GM21619 (cell line): ENCODE measurements at regions not wholly inside any gene's neighbourhood (a gene's known extent, or its start where the extent isn't known, plus 50 kb on each side); places are given as distances from the start of the nearest gene placed in this dataset.
"Not testable (repeated sequence)": the region's sequence is repeated elsewhere in the genome, so short reads cannot be mapped to it uniquely, and the experiment has no call there.

Source experiments
- ATAC-seq: cut with Tn5 transposase; IDR thresholded peaks from one replicate; pipeline ENCODE4 v1.9.1; 2021; ENCODE audit not compliant: unreplicated experiment

- ATAC-seq: no peak
Observed at GRCh38 chr10:33794460-33794859, 460.0 kb upstream of the NRP1 start.

GRCh38 chr10:33793793-33794192 is 459.3 kb upstream of the NRP1 start:
- no peak for ATAC-seq

- ATAC-seq: no peak
Observed at GRCh38 chr10:33791272-33791660, 456.8 kb upstream of the NRP1 start.

GRCh38 chr10:33790521-33791271 is 456.2 kb upstream of the NRP1 start:
- no peak for ATAC-seq

GRCh38 chr10:33783557-33783956 is 449.1 kb upstream of the NRP1 start:
- no peak for ATAC-seq

GRCh38 chr10:33783078-33783477 is 448.6 kb upstream of the NRP1 start:
- no peak for ATAC-seq

- no peak for ATAC-seq
Observed at GRCh38 chr10:33781606-33782395, 447.3 kb upstream of the NRP1 start.

- ATAC-seq: no peak
Observed at GRCh38 chr10:33780961-33781360, 446.5 kb upstream of the NRP1 start.

- ATAC-seq: no peak
Observed at GRCh38 chr10:33777223-33777622, 442.8 kb upstream of the NRP1 start.

- no peak for ATAC-seq
Observed at GRCh38 chr10:33776419-33777070, 442.1 kb upstream of the NRP1 start.

- ATAC-seq: no peak
Observed at GRCh38 chr10:33774857-33775256, 440.4 kb upstream of the NRP1 start.

- no peak for ATAC-seq
Observed at GRCh38 chr10:33773886-33774480, 439.5 kb upstream of the NRP1 start.

GRCh38 chr10:33773253-33773573 is 438.7 kb upstream of the NRP1 start:
- no peak for ATAC-seq

- no peak for ATAC-seq
Observed at GRCh38 chr10:33772370-33773252, 438.1 kb upstream of the NRP1 start.

GRCh38 chr10:33771856-33772255 is 437.4 kb upstream of the NRP1 start:
- ATAC-seq: not testable (repeated sequence)

GRCh38 chr10:33764694-33765185 is 430.3 kb upstream of the NRP1 start:
- ATAC-seq: no peak

- no peak for ATAC-seq
Observed at GRCh38 chr10:33760056-33760943, 425.8 kb upstream of the NRP1 start.

- no peak for ATAC-seq
Observed at GRCh38 chr10:33759191-33759590, 424.7 kb upstream of the NRP1 start.

- ATAC-seq: no peak
Observed at GRCh38 chr10:33758299-33758698, 423.8 kb upstream of the NRP1 start.
